ENCODE measurements at regions not wholly inside any gene's neighbourhood (a gene's known extent, or its start where the extent isn't known, plus 50 kb on each side); places are given as distances from the start of the nearest gene placed in this dataset.

DNA sequence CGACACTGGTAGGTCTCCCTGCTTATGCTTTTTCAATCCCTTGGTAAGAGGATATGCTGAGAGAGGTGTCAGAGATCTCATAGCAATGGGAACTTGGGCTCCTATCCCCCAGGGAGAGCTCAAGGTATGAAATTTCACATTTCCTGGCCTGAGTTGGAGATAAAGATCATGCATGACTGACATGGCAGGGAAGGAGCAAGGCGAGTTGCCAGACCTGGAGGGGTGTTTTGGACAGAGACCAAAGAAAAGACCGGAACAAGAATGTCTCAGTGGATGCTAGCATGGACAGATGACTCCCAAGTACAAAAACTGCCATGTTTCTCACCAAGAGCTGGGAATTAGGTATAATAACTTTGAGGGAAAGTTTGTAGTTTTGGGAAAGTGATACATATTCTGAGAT lies 334.1 kb upstream of the B3GALT2 start:
- TF ChIP-seq ZBTB4 (CRISPR knock-in tag; IDR thresholded peaks at IDR 0.05), result no peak
- no peak for TF ChIP-seq POU2F2 (IDR thresholded peaks at IDR 0.05; ENCODE audit: borderline replicate concordance, low read depth, low read length)
- no peak for TF ChIP-seq RELA (IDR thresholded peaks at IDR 0.05; ENCODE audit: borderline replicate concordance, partially characterized antibody)
- no peak for TF ChIP-seq ZNF207 (IDR thresholded peaks at IDR 0.05; ENCODE audit: borderline replicate concordance)
- no peak for TF ChIP-seq MTA3 (IDR thresholded peaks at IDR 0.05; ENCODE audit: borderline replicate concordance, low read length)
- TF ChIP-seq YBX1 (IDR thresholded peaks at IDR 0.05), result no peak
- TF ChIP-seq HDAC2 (IDR thresholded peaks at IDR 0.05), result no peak
- TF ChIP-seq WRNIP1 (IDR thresholded peaks at IDR 0.05; ENCODE audit: borderline replicate concordance, low read depth, low read length), result no peak
- TF ChIP-seq ESRRA (IDR thresholded peaks at IDR 0.05; ENCODE audit: low read length), result no peak
- no peak for TF ChIP-seq CBFB (IDR thresholded peaks at IDR 0.05; ENCODE audit: low read depth)
- TF ChIP-seq, protein P1, sequence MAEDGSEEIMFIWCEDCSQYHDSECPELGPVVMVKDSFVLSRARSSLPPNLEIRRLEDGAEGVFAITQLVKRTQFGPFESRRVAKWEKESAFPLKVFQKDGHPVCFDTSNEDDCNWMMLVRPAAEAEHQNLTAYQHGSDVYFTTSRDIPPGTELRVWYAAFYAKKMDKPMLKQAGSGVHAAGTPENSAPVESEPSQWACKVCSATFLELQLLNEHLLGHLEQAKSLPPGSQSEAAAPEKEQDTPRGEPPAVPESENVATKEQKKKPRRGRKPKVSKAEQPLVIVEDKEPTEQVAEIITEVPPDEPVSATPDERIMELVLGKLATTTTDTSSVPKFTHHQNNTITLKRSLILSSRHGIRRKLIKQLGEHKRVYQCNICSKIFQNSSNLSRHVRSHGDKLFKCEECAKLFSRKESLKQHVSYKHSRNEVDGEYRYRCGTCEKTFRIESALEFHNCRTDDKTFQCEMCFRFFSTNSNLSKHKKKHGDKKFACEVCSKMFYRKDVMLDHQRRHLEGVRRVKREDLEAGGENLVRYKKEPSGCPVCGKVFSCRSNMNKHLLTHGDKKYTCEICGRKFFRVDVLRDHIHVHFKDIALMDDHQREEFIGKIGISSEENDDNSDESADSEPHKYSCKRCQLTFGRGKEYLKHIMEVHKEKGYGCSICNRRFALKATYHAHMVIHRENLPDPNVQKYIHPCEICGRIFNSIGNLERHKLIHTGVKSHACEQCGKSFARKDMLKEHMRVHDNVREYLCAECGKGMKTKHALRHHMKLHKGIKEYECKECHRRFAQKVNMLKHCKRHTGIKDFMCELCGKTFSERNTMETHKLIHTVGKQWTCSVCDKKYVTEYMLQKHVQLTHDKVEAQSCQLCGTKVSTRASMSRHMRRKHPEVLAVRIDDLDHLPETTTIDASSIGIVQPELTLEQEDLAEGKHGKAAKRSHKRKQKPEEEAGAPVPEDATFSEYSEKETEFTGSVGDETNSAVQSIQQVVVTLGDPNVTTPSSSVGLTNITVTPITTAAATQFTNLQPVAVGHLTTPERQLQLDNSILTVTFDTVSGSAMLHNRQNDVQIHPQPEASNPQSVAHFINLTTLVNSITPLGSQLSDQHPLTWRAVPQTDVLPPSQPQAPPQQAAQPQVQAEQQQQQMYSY (CRISPR knock-in tag; IDR thresholded peaks at IDR 0.05), result no peak
- TF ChIP-seq LARP7 (IDR thresholded peaks at IDR 0.05), result no peak
- TF ChIP-seq EZH2 (IDR thresholded peaks at IDR 0.05; ENCODE audit: borderline replicate concordance, control insufficient read depth, low read depth, low read length), result no peak
- TF ChIP-seq BCLAF1 (IDR thresholded peaks at IDR 0.05), result no peak
- DNase-seq (ENCODE audit: low read depth, low spot score), result no peak
- no peak overlapping the region for H3K4me3 ChIP-seq
- H3K27ac ChIP-seq (ENCODE audit: control insufficient read depth, insufficient read depth), result no peak overlapping the region
- H4K20me1 ChIP-seq (ENCODE audit: control insufficient read depth, insufficient read depth), result no peaks in the 10 kb centered on the region
- BruUV-seq (replicated peaks), result no TSS peak
- no peak for FAIRE-seq
- no peak overlapping the region for H2AFZ ChIP-seq (ENCODE audit: control insufficient read depth, low read depth, low read length)
- in situ Hi-C loops (cut with MboI), result no loop called here
- ATAC-seq, result no peak
- WGBS (ENCODE audit: insufficient coverage, insufficient replicate concordance, low lambda C conversion rate, missing lambda C conversion rate), result 25% methylated on average over 3 of the region's 3 CpGs
- peaks cover 0 to 2% of the 10 kb centered on the region in 2 experiments; a peak in 1 of 4 replicates for H3K27me3 ChIP-seq (replicated peaks in 1 of 2; ENCODE audit: control insufficient read depth in 2 of 2, insufficient read depth in 2 of 2, low read length in 1 of 2)
- POLR2A ChIA-PET, result no interaction called here
- H3K9ac ChIP-seq (ENCODE audit: control insufficient read depth, insufficient read depth, low read length), result no peak overlapping the region
- H3K9me3 ChIP-seq (replicated peaks; ENCODE audit: control insufficient read depth, insufficient read depth, low read length), result no peaks in the 10 kb centered on the region
- RAD21 ChIA-PET (ENCODE audit: unreplicated experiment), result no interaction called here
- SMC1A ChIA-PET (ENCODE audit: uncharacterized antibody, unreplicated experiment), result no interaction called here
- no peaks in the 10 kb centered on the region for H3K4me1 ChIP-seq (ENCODE audit: control insufficient read depth, insufficient read depth, low read length)
- intact Hi-C loops (cut with micrococcal nuclease; ENCODE audit: unreplicated experiment), result no loop called here
- H3K36me3 ChIP-seq (ENCODE audit: control insufficient read depth in 2 of 2, insufficient read depth in 2 of 2, low read length in 1 of 2), result no peaks in the 10 kb centered on the region
- H3K4me2 ChIP-seq (ENCODE audit: control insufficient read depth, insufficient read depth), result no peak overlapping the region
- no peaks in the 10 kb centered on the region for H3K79me2 ChIP-seq (ENCODE audit: control insufficient read depth, insufficient read depth, low read length)
- CTCF ChIA-PET, result interaction anchor here (0.7 kb wide), 1 partner anchor 125 kb away, joined by 3 read pairs; no protein-coding TSS in a partner anchor
